GM12874 (cell line): ENCODE measurements at regions not wholly inside any gene's neighbourhood (a gene's known extent, or its start where the extent isn't known, plus 50 kb on each side); places are given as distances from the start of the nearest gene placed in this dataset.

ENCODE experiments used
- CTCF ChIP-seq: IDR thresholded peaks from 2 replicates; pipeline ENCODE4 v1.5.1; 2011; ENCODE audit warnings: low read depth, mild to moderate bottlenecking, control low read depth, low read length, moderate library complexity; ENCODE audit not compliant: insufficient read depth

- TF ChIP-seq CTCF: no peak
These were observed 675.3 kb upstream of the SGCG start for GRCh38 chr13:22505489-22505888.

- TF ChIP-seq CTCF: no peak
These were observed 674.6 kb upstream of the SGCG start for GRCh38 chr13:22506096-22506691.

- no peak for TF ChIP-seq CTCF
These were observed 663.2 kb upstream of the SGCG start for GRCh38 chr13:22517544-22517943.

- no peak for TF ChIP-seq CTCF
These were observed 643.9 kb upstream of the SGCG start for GRCh38 chr13:22536851-22537250.

- TF ChIP-seq CTCF: no peak
These were observed 642.4 kb upstream of the SGCG start for GRCh38 chr13:22538400-22538799.

GRCh38 chr13:22549126-22549525, 631.7 kb upstream of the SGCG start:
- no peak for TF ChIP-seq CTCF

GRCh38 chr13:22561581-22561980, 619.2 kb upstream of the SGCG start:
- no peak for TF ChIP-seq CTCF
